ENCODE measurements at regions not wholly inside any gene's neighbourhood (a gene's known extent, or its start where the extent isn't known, plus 50 kb on each side); places are given as distances from the start of the nearest gene placed in this dataset.

DNA sequence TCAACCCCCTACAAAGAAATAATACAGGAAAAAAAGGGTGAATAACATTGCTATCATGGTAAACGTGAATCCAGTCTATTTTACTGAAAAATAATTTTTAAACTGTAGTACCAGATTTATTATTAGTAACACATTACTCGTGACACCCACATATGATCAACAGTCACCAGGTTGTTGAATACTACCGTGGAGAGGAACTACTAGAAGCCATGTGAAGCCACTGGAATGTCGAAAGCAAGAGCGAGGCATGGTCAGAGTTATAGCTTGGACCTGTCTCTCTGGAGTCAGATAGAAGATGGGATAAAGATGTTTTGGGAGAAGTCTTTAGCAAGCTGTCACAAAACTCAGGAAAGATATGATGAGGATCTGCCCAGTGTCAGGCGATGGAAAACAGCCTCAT, 63.2 kb upstream of the EPB41L3 start:
- no peak for DNase-seq
- no peaks in the 10 kb centered on the region for H3K9me3 ChIP-seq
- TF ChIP-seq EP300 (IDR thresholded peaks at IDR 0.05): no peak
- TF ChIP-seq, protein P1, sequence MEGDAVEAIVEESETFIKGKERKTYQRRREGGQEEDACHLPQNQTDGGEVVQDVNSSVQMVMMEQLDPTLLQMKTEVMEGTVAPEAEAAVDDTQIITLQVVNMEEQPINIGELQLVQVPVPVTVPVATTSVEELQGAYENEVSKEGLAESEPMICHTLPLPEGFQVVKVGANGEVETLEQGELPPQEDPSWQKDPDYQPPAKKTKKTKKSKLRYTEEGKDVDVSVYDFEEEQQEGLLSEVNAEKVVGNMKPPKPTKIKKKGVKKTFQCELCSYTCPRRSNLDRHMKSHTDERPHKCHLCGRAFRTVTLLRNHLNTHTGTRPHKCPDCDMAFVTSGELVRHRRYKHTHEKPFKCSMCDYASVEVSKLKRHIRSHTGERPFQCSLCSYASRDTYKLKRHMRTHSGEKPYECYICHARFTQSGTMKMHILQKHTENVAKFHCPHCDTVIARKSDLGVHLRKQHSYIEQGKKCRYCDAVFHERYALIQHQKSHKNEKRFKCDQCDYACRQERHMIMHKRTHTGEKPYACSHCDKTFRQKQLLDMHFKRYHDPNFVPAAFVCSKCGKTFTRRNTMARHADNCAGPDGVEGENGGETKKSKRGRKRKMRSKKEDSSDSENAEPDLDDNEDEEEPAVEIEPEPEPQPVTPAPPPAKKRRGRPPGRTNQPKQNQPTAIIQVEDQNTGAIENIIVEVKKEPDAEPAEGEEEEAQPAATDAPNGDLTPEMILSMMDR (IDR thresholded peaks at IDR 0.05): no peak
- TF ChIP-seq POLR2A (IDR thresholded peaks at IDR 0.05): no peak
- intact Hi-C loops (cut with DNase I): loop anchor here in 1 of 4 donors (10.0 kb wide), 1 partner anchor 228 kb away; no protein-coding TSS in a partner anchor
- no peaks in the 10 kb centered on the region for H3K4me1 ChIP-seq (ENCODE audit: insufficient read depth)
- no peaks in the 10 kb centered on the region for H3K27me3 ChIP-seq
- no peak overlapping the region for H3K27ac ChIP-seq
- H3K36me3 ChIP-seq: no peaks in the 10 kb centered on the region
- 79 to 83% (median 79%) methylated on average over 6 of the region's 6 CpGs for whole genome bisulfite sequencing, 3 donors
- H3K4me3 ChIP-seq: no peak overlapping the region

DNA sequence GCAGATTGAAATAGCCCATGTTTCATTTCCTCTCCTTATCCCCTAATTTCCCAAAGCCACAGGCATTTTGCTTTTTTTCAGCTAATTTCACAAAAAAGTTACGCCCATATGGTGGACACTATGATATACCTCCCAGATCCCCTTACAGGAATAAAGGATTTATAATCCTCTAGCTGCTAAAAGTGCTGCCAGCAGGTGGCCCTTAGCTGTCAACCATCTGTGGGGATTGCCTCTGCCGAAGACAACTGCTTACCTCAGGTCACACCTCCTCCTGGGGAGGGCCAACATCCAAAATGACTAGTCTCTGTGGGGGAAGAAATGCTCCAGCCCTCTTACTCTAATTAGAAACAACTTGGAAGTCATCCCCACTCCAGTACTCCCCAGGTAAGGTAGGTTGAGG, 61.0 kb upstream of the EPB41L3 start:
- Histone ChIP-seq H3K27me3 (no peaks in the 10 kb centered on the region), H3K4me1 (ENCODE audit: insufficient read depth) (no peaks in the 10 kb centered on the region), H3K36me3 (no peaks in the 10 kb centered on the region), H3K4me3 (no peak overlapping the region), H3K9me3 (no peaks in the 10 kb centered on the region), H3K27ac (no peak overlapping the region)
- intact Hi-C loops (cut with DNase I): loop anchor here in 1 of 4 donors (10.0 kb wide), 1 partner anchor 230 kb away; no protein-coding TSS in a partner anchor
- 68 to 71% (median 71%) methylated on average over 2 of the region's 2 CpGs for WGBS, 3 donors
- TF ChIP-seq EP300 (IDR thresholded peaks at IDR 0.05) (no peak), POLR2A (IDR thresholded peaks at IDR 0.05) (no peak)
- TF ChIP-seq, protein P1 (IDR thresholded peaks at IDR 0.05): no peak
- no peak for DNase-seq

DNA sequence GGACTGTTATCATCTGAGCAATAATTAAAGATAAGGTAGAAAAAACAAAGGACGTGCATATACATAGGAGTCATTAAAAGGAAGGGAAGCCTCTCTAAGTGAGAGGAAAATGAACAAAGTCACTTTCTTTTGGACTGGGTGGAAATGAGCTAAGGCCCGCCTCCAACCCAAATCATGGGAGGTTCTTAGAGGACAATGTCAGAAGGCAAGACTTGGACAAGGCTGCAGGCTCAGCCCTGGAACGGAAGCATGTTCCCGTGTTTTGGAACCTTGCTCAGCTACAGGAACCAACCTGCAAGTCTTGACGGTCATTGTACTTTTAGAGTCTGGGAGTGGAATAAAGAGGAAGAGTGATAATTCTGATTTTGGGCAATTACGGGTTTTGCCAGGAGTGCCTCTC, 59.4 kb upstream of the EPB41L3 start:
- H3K4me1 ChIP-seq (ENCODE audit: insufficient read depth): no peaks in the 10 kb centered on the region
- TF ChIP-seq POLR2A (IDR thresholded peaks at IDR 0.05) (no peak), EP300 (IDR thresholded peaks at IDR 0.05) (no peak)
- TF ChIP-seq, protein P1 (IDR thresholded peaks at IDR 0.05): no peak
- no peaks in the 10 kb centered on the region for H3K36me3 ChIP-seq
- no peak for DNase-seq
- 68 to 84% (median 79%) methylated on average over 6 of the region's 6 CpGs for WGBS, 3 donors
- no peaks in the 10 kb centered on the region for H3K9me3 ChIP-seq
- no peak overlapping the region for H3K4me3 ChIP-seq
- intact Hi-C loops (cut with DNase I): loop anchor here in 1 of 4 donors (10.0 kb wide), 1 partner anchor 232 kb away; no protein-coding TSS in a partner anchor
- no peaks in the 10 kb centered on the region for H3K27me3 ChIP-seq
- H3K27ac ChIP-seq: no peak overlapping the region

DNA sequence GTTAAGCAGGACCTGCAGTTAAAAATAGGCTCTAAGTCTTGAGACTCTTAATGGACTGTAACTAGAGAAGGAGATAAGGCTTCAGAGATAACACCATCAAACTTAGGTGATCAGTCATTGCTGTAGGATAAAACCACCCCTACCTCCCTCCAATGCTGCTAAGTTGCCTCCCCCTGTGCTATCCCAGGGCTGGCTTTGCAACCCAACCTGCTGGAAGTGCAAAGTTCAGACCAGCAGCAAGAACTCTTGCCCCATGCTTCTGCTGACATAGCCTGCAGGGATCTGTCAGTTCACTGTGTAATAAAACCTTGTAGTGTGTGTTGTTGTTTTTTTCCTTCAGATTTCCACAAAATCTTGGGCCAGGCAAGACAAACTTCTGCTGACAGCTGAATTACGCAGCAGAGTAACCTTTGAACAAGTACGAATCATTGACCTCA, 57.4 kb upstream of the EPB41L3 start:
- no peaks in the 10 kb centered on the region for H3K4me1 ChIP-seq (ENCODE audit: insufficient read depth)
- intact Hi-C loops (cut with DNase I): loop anchor here in 1 of 4 donors (10.0 kb wide), 1 partner anchor 234 kb away; no protein-coding TSS in a partner anchor
- H3K4me3 ChIP-seq: no peak overlapping the region
- H3K27me3 ChIP-seq: no peaks in the 10 kb centered on the region
- no peaks in the 10 kb centered on the region for H3K36me3 ChIP-seq
- 48 to 55% (median 51%) methylated on average over 2 of the region's 2 CpGs for WGBS, 3 donors
- TF ChIP-seq, protein P1 (IDR thresholded peaks at IDR 0.05): no peak
- no peak for TF ChIP-seq EP300 (IDR thresholded peaks at IDR 0.05)
- TF ChIP-seq POLR2A (IDR thresholded peaks at IDR 0.05): no peak
- H3K27ac ChIP-seq: no peak overlapping the region
- DNase-seq: no peak
- no peaks in the 10 kb centered on the region for H3K9me3 ChIP-seq

Data from ovary (tissue), 7 donors.